SK-N-SH (cell line): ENCODE measurements at regions not wholly inside any gene's neighbourhood (a gene's known extent, or its start where the extent isn't known, plus 50 kb on each side); places are given as distances from the start of the nearest gene placed in this dataset.

Experiments used
- CTCF ChIA-PET: fragments of 300-600, 350-600 bp; formaldehyde crosslinking; extraction: SDS; loops from one replicate; lab custom pipeline; 2021; lab: Yijun Ruan, JAX
- POLR2A ChIA-PET: fragments of 350-600 bp; sonication (Branson Sonifier 250); formaldehyde crosslinking; extraction: SDS; loops from one replicate; lab custom pipeline; 2020; ENCODE audit warnings: antibody characterized with exemption, inconsistent platforms; lab: Yijun Ruan, JAX
- DNase-seq: peaks from one replicate; pipeline ENCODE4 v3.0.0; 2012
- H2AFZ ChIP-seq: fragments of 200-600 bp; sonication (generic); 2 replicates; pipeline ENCODE4 v1.8.1; 2016; ENCODE audit warnings: antibody characterized with exemption, mild to moderate bottlenecking, low read depth
- H3F3A ChIP-seq: fragments of 200-600 bp; sonication (generic); replicated peaks from 2 replicates; pipeline ENCODE3; 2016; ENCODE audit warnings: antibody characterized with exemption, mild to moderate bottlenecking; ENCODE audit not compliant: insufficient read depth
- H3K27ac ChIP-seq, 2 experiments: fragments of 200-500 bp in 1 of 2; fragments of 200-600 bp in 1 of 2; sonication (Bioruptor generic) in 1 of 2; sonication (generic), shearing (Covaris generic) in 1 of 2; 2 replicates each; pipeline versions ENCODE4 v1.5.1 to v1.6.1; 2014 to 2016; ENCODE audit warnings: low read depth in 2 of 2, inconsistent platforms in 1 of 2, low read length in 1 of 2, mild to moderate bottlenecking in 1 of 2, mixed read lengths in 1 of 2
- H3K27me3 ChIP-seq: fragments of 200-600 bp; sonication (generic), shearing (Covaris generic); 2 replicates; pipeline ENCODE4 v1.6.1; 2016; ENCODE audit warnings: mixed run types; ENCODE audit not compliant: insufficient read depth
- H3K36me3 ChIP-seq, 2 experiments: fragments of 200-500 bp in 1 of 2; fragments of 200-600 bp in 1 of 2; sonication (Bioruptor generic) in 1 of 2; sonication (generic) in 1 of 2; replicated peaks in 1 of 2; 2 replicates each; pipeline versions ENCODE3 to v1.5.1; 2014 to 2016; ENCODE audit warnings: low read length in 1 of 2, mild to moderate bottlenecking in 1 of 2; ENCODE audit not compliant: insufficient read depth in 2 of 2, control insufficient read depth in 1 of 2
- H3K4me1 ChIP-seq, 2 experiments: fragments of 200-500 bp in 1 of 2; fragments of 200-600 bp in 1 of 2; sonication (Bioruptor generic) in 1 of 2; sonication (generic), shearing (Covaris generic) in 1 of 2; 2 replicates each; pipeline versions ENCODE4 v1.5.1 to v1.6.1; 2014 to 2016; ENCODE audit warnings: low read depth in 1 of 2, low read length in 1 of 2, mixed run types in 1 of 2; ENCODE audit not compliant: insufficient read depth in 2 of 2, control insufficient read depth in 1 of 2
- H3K4me2 ChIP-seq: fragments of 200-600 bp; sonication (generic), shearing (Covaris generic); 2 replicates; pipeline ENCODE4 v1.6.1; 2017; ENCODE audit warnings: mixed run types
- H3K4me3 ChIP-seq, 2 experiments: fragments of 200-500 bp in 1 of 2; fragments of 200-600 bp in 1 of 2; sonication (Bioruptor generic) in 1 of 2; sonication (generic), shearing (Covaris generic) in 1 of 2; 2 replicates each; pipeline versions ENCODE4 v1.5.1 to v1.8.1; 2014 to 2016; ENCODE audit warnings: low read depth in 2 of 2, inconsistent platforms in 1 of 2, low read length in 1 of 2, mild to moderate bottlenecking in 1 of 2, mixed read lengths in 1 of 2, moderate library complexity in 1 of 2
- H3K79me2 ChIP-seq: fragments of 200-600 bp; sonication (generic); 2 replicates; pipeline ENCODE4 v1.8.1; 2017; ENCODE audit warnings: mild to moderate bottlenecking; ENCODE audit not compliant: insufficient read depth
- H3K9ac ChIP-seq: fragments of 200-600 bp; sonication (generic); 2 replicates; pipeline ENCODE4 v1.6.1; 2017; ENCODE audit warnings: mixed run types
- H3K9me2 ChIP-seq: fragments of 200-600 bp; sonication (generic); 2 replicates; pipeline ENCODE4 v1.6.1; 2017; ENCODE audit warnings: mixed run types
- H3K9me3 ChIP-seq: fragments of 200-600 bp; sonication (generic); 2 replicates; pipeline ENCODE4 v1.6.1; 2017; ENCODE audit warnings: mixed run types, mild to moderate bottlenecking, moderate library complexity
- H4K20me1 ChIP-seq: fragments of 200-600 bp; sonication (generic); 2 replicates; pipeline ENCODE4 v1.6.1; 2017; ENCODE audit warnings: mild to moderate bottlenecking, mixed run types; ENCODE audit not compliant: insufficient read depth
- CHD2 ChIP-seq: fragments of 150-350 bp; IDR thresholded peaks from 2 replicates; pipeline ENCODE4 v1.6.1; 2018; ENCODE audit warnings: low read length; ENCODE audit not compliant: partially characterized antibody
- EP300 ChIP-seq, 2 experiments: IDR thresholded peaks; 2 replicates each; pipeline versions ENCODE4 v1.4.0 to v1.6.1; 2012; ENCODE audit warnings: borderline replicate concordance in 1 of 2, low read depth in 1 of 2, low read length in 1 of 2
- FOSL2 ChIP-seq: IDR thresholded peaks from 2 replicates; pipeline ENCODE4 v1.4.0; 2012; ENCODE audit warnings: low read depth, mild to moderate bottlenecking, moderate library complexity, borderline replicate concordance
- FOXJ3 ChIP-seq: sonication (generic); formaldehyde crosslinking; IDR thresholded peaks from 2 replicates; pipeline ENCODE4 v1.5.1; 2020; ENCODE audit warnings: mild to moderate bottlenecking, missing genetic modification reagents
- MAX ChIP-seq: IDR thresholded peaks from 2 replicates; pipeline ENCODE4 v1.4.0; 2012; ENCODE audit warnings: low read depth
- MXI1 ChIP-seq: IDR thresholded peaks from 2 replicates; pipeline ENCODE4 v1.6.1; 2012; ENCODE audit warnings: mild to moderate bottlenecking, low read depth, low read length, improper control_type of control experiment
- NFIC ChIP-seq: IDR thresholded peaks from 2 replicates; pipeline ENCODE4 v1.4.0; 2012; ENCODE audit warnings: borderline replicate concordance
- POLR2AphosphoS5 ChIP-seq: IDR thresholded peaks from 2 replicates; pipeline ENCODE4 v1.6.1; 2012; ENCODE audit warnings: low read depth, low read length
- RAD21 ChIP-seq: IDR thresholded peaks from 2 replicates; pipeline ENCODE4 v1.6.1; 2012; ENCODE audit warnings: mild to moderate bottlenecking, low read length
- RCOR1 ChIP-seq: fragments of 150-350 bp; IDR thresholded peaks from 2 replicates; pipeline ENCODE4 v1.6.1; 2017; ENCODE audit warnings: antibody characterized with exemption, low read length
- TEAD4 ChIP-seq: IDR thresholded peaks from 2 replicates; pipeline ENCODE4 v1.4.0; 2012; ENCODE audit warnings: mild to moderate bottlenecking, borderline replicate concordance; ENCODE audit not compliant: insufficient read depth
- YY1 ChIP-seq: IDR thresholded peaks from 2 replicates; pipeline ENCODE4 v1.4.0; 2012; ENCODE audit warnings: low read depth, mild to moderate bottlenecking
- WGBS: methylation state at CpG from one replicate; pipeline ENCODE4 v1.1.6; 2017; ENCODE audit warnings: low lambda C conversion rate; 5-methylcytosine and 5-hydroxymethylcytosine counted together
- TF ChIP-seq, protein P1 (sequence below): IDR thresholded peaks from 2 replicates; pipeline ENCODE4 v1.6.1; 2012; ENCODE audit warnings: mild to moderate bottlenecking, low read depth, low read length, moderate library complexity
- TF ChIP-seq, protein P2 (sequence below): fragments of 200-600 bp; sonication (generic); IDR thresholded peaks from 2 replicates; pipeline ENCODE4 v1.6.1; 2017; ENCODE audit warnings: antibody characterized with exemption, mild to moderate bottlenecking, moderate library complexity

DNA sequence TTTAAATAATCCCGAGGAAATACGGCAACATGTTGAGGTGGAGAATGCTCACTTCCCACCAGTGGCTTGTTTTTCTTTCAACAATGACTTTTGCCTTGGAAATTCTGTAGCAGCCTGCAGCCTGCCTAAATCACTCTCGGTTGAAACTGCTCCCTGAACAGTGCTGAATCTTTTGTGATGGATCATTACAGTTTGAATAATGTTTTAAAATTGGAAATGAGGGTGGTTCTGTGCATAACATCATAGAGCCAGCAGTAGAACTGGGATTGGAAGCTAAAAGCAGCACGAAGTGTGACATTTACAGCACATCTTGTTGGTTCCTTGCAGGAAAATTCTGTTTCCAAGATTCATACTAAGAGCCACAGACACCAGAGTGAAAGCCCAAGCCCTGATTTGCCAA is 74.1 kb upstream of the GPR12 start:
- H3F3A ChIP-seq = no peaks in the 10 kb centered on the region
- POLR2A ChIA-PET = interaction anchor here (0.6 kb wide), 1 partner anchor 220 kb away, joined by 3 read pairs; no protein-coding TSS in a partner anchor
- H4K20me1 ChIP-seq = no peaks in the 10 kb centered on the region
- no peaks in the 10 kb centered on the region for H3K27me3 ChIP-seq
- no peaks in the 10 kb centered on the region for H3K9me2 ChIP-seq
- H3K4me1 ChIP-seq = peaks cover 0 to 14% of the 10 kb centered on the region in 2 experiments; a peak in 1 of 4 replicates
- no peak for TF ChIP-seq TEAD4
- no peak for DNase-seq
- H3K27ac ChIP-seq = no peak overlapping the region
- no peak overlapping the region for H3K4me3 ChIP-seq
- H3K9ac ChIP-seq = no peak overlapping the region
- no peak overlapping the region for H2AFZ ChIP-seq
- CTCF ChIA-PET = interaction anchor here (1.8 to 2.7 kb wide), 2 partner anchors 38 to 96 kb away, joined by 5 to 10 read pairs; no protein-coding TSS in a partner anchor
- H3K9me3 ChIP-seq = no peaks in the 10 kb centered on the region
- no peaks in the 10 kb centered on the region for H3K79me2 ChIP-seq
- H3K4me2 ChIP-seq = no peak overlapping the region
- H3K36me3 ChIP-seq = no peaks in the 10 kb centered on the region
- 19% methylated on average over 4 of the region's 4 CpGs for WGBS

- peaks cover 0 to 8% of the 10 kb centered on the region in 2 experiments; a peak in 1 of 4 replicates for H3K4me1 ChIP-seq
- H3K9ac ChIP-seq = no peak overlapping the region
- peak overlapping the region in 1 of 2 experiments; percentile 45; a peak in 2 of 4 replicates for H3K27ac ChIP-seq
- ChIA-PET POLR2A (no interaction called here), CTCF (interaction anchor here (1.0 to 4.3 kb wide), 5 partner anchors 9 to 133 kb away, joined by 3 to 21 read pairs (median 3); no protein-coding TSS in a partner anchor)
- H3F3A ChIP-seq = no peaks in the 10 kb centered on the region
- H3K9me3 ChIP-seq = no peaks in the 10 kb centered on the region
- no peak overlapping the region for H2AFZ ChIP-seq
- H3K4me3 ChIP-seq = no peak overlapping the region
- DNase-seq = peak; percentile 80
- WGBS = 14% methylated on average over 6 of the region's 6 CpGs
- no peaks in the 10 kb centered on the region for H3K36me3 ChIP-seq
- H3K27me3 ChIP-seq = no peaks in the 10 kb centered on the region
- H3K79me2 ChIP-seq = no peaks in the 10 kb centered on the region
- TF ChIP-seq FOXJ3 (CRISPR knock-in tag) (peak; percentile 76), EP300 (IDR thresholded peaks at IDR 0.05; ENCODE audit: borderline replicate concordance in 1 of 2, low read depth in 1 of 2, low read length in 1 of 2) (peak in 1 of 2 experiments; percentile 47; a peak in 1 of 4 replicates), NFIC (no peak), MXI1 (no peak), CHD2 (no peak), FOSL2 (no peak), RCOR1 (peak; percentile 73; the same call in 1 of the 2 replicates), RAD21 (no peak), MAX (no peak), POLR2AphosphoS5 (no peak), YY1 (no peak)
- TF ChIP-seq, protein P1, sequence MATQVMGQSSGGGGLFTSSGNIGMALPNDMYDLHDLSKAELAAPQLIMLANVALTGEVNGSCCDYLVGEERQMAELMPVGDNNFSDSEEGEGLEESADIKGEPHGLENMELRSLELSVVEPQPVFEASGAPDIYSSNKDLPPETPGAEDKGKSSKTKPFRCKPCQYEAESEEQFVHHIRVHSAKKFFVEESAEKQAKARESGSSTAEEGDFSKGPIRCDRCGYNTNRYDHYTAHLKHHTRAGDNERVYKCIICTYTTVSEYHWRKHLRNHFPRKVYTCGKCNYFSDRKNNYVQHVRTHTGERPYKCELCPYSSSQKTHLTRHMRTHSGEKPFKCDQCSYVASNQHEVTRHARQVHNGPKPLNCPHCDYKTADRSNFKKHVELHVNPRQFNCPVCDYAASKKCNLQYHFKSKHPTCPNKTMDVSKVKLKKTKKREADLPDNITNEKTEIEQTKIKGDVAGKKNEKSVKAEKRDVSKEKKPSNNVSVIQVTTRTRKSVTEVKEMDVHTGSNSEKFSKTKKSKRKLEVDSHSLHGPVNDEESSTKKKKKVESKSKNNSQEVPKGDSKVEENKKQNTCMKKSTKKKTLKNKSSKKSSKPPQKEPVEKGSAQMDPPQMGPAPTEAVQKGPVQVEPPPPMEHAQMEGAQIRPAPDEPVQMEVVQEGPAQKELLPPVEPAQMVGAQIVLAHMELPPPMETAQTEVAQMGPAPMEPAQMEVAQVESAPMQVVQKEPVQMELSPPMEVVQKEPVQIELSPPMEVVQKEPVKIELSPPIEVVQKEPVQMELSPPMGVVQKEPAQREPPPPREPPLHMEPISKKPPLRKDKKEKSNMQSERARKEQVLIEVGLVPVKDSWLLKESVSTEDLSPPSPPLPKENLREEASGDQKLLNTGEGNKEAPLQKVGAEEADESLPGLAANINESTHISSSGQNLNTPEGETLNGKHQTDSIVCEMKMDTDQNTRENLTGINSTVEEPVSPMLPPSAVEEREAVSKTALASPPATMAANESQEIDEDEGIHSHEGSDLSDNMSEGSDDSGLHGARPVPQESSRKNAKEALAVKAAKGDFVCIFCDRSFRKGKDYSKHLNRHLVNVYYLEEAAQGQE = no peak
- TF ChIP-seq, protein P2, sequence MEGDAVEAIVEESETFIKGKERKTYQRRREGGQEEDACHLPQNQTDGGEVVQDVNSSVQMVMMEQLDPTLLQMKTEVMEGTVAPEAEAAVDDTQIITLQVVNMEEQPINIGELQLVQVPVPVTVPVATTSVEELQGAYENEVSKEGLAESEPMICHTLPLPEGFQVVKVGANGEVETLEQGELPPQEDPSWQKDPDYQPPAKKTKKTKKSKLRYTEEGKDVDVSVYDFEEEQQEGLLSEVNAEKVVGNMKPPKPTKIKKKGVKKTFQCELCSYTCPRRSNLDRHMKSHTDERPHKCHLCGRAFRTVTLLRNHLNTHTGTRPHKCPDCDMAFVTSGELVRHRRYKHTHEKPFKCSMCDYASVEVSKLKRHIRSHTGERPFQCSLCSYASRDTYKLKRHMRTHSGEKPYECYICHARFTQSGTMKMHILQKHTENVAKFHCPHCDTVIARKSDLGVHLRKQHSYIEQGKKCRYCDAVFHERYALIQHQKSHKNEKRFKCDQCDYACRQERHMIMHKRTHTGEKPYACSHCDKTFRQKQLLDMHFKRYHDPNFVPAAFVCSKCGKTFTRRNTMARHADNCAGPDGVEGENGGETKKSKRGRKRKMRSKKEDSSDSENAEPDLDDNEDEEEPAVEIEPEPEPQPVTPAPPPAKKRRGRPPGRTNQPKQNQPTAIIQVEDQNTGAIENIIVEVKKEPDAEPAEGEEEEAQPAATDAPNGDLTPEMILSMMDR = no peak
- H4K20me1 ChIP-seq = no peaks in the 10 kb centered on the region
- H3K9me2 ChIP-seq = no peaks in the 10 kb centered on the region
- H3K4me2 ChIP-seq = no peak overlapping the region
These were observed 70.8 kb upstream of the GPR12 start for GRCh38 chr13:26831336-26831908.
